Neural cell (in vitro differentiated cells): ENCODE measurements at regions not wholly inside any gene's neighbourhood (a gene's known extent, or its start where the extent isn't known, plus 50 kb on each side); places are given as distances from the start of the nearest gene placed in this dataset.

ENCODE experiments used
- H2AFZ ChIP-seq: fragments of 200-600, 300-800 bp; sonication (generic), shearing (Covaris generic); 2 replicates; pipeline ENCODE4 v1.6.0; 2014; ENCODE audit warnings: low read depth, mild to moderate bottlenecking, antibody characterized with exemption, low read length, moderate library complexity
- H3F3A ChIP-seq: fragments of 200-600 bp; shearing (Covaris generic); 2 replicates; pipeline ENCODE4 v1.6.1; 2016; ENCODE audit warnings: mild to moderate bottlenecking, moderate library complexity, mixed read lengths, antibody characterized with exemption, low read length; ENCODE audit not compliant: insufficient read depth, poor library complexity, severe bottlenecking
- H3K27ac ChIP-seq: fragments of 200-600, 300-800 bp; sonication (generic), shearing (Covaris generic); 2 replicates; pipeline ENCODE4 v1.5.1; 2014; ENCODE audit warnings: mild to moderate bottlenecking, low read length, moderate library complexity
- H3K27me3 ChIP-seq: fragments of 300-800, 200-600 bp; sonication (generic), shearing (Covaris generic); 2 replicates; pipeline ENCODE4 v1.6.0; 2014; ENCODE audit warnings: mild to moderate bottlenecking, low read depth, low read length, moderate library complexity; ENCODE audit not compliant: insufficient read depth
- H3K36me3 ChIP-seq: fragments of 300-800, 200-600 bp; sonication (generic), shearing (Covaris generic); 2 replicates; pipeline ENCODE4 v1.5.1; 2014; ENCODE audit warnings: mild to moderate bottlenecking, antibody characterized with exemption, low read length, moderate library complexity; ENCODE audit not compliant: insufficient read depth
- H3K4me2 ChIP-seq: fragments of 300-800, 200-600 bp; sonication (generic), shearing (Covaris generic); 2 replicates; pipeline ENCODE4 v1.6.0; 2014; ENCODE audit warnings: mild to moderate bottlenecking, low read length
- H3K4me3 ChIP-seq: fragments of 300-800, 200-600 bp; sonication (generic), shearing (Covaris generic); 2 replicates; pipeline ENCODE4 v1.5.1; 2014; ENCODE audit warnings: mild to moderate bottlenecking, low read length, moderate library complexity
- H3K79me2 ChIP-seq: fragments of 200-600 bp; shearing (Covaris generic); replicated peaks from 2 replicates; pipeline ENCODE4 v1.6.0; 2014; ENCODE audit warnings: mild to moderate bottlenecking, low read length, moderate library complexity; ENCODE audit not compliant: insufficient read depth
- H3K9ac ChIP-seq: fragments of 300-800, 200-600 bp; sonication (generic), shearing (Covaris generic); 2 replicates; pipeline ENCODE4 v1.6.1; 2016; ENCODE audit warnings: mild to moderate bottlenecking, low read length, mixed read lengths
- H3K9me2 ChIP-seq: fragments of 200-600 bp; shearing (Covaris generic); 2 replicates; pipeline ENCODE4 v1.6.1; 2016; ENCODE audit warnings: mild to moderate bottlenecking, low read length, mixed read lengths; ENCODE audit not compliant: insufficient read depth
- H3K9me3 ChIP-seq: fragments of 200-600, 300-800 bp; sonication (generic), shearing (Covaris generic); 2 replicates; pipeline ENCODE4 v1.6.1; 2016; ENCODE audit warnings: mild to moderate bottlenecking, mixed run types, low read length, moderate library complexity, mixed read lengths
- H4K20me1 ChIP-seq: fragments of 200-600 bp; shearing (Covaris generic); 2 replicates; pipeline ENCODE4 v1.6.1; 2016; ENCODE audit warnings: mild to moderate bottlenecking, mixed run types; ENCODE audit not compliant: insufficient read depth
- CTCF ChIP-seq: fragments of 450-650 bp; IDR thresholded peaks from 2 replicates; pipeline ENCODE4 v1.5.1; 2014; ENCODE audit warnings: antibody characterized with exemption, mild to moderate bottlenecking, moderate library complexity; ENCODE audit not compliant: poor library complexity, severe bottlenecking
- EP300 ChIP-seq: fragments of 450-650 bp; conservative IDR thresholded peaks from 2 replicates; pipeline ENCODE4 v1.6.1; 2014; ENCODE audit warnings: antibody characterized with exemption, mild to moderate bottlenecking, moderate library complexity; ENCODE audit not compliant: poor library complexity, severe bottlenecking
- EZH2 ChIP-seq: fragments of 200-600, 300-800 bp; shearing (Covaris generic), sonication (generic); IDR thresholded peaks from 2 replicates; pipeline ENCODE4 v1.6.1; 2014; ENCODE audit warnings: antibody characterized with exemption, low read length, borderline replicate concordance, mild to moderate bottlenecking; ENCODE audit not compliant: insufficient read depth, poor library complexity, severe bottlenecking
- MXI1 ChIP-seq: fragments of 450-650 bp; conservative IDR thresholded peaks from 2 replicates; pipeline ENCODE4 v1.6.1; 2014; ENCODE audit warnings: antibody characterized with exemption, mild to moderate bottlenecking; ENCODE audit not compliant: poor library complexity, severe bottlenecking
- POLR2AphosphoS5 ChIP-seq: IDR thresholded peaks from 2 replicates; pipeline ENCODE4 v1.6.1; 2012
- RAD21 ChIP-seq: fragments of 450-650 bp; conservative IDR thresholded peaks from 2 replicates; pipeline ENCODE4 v1.6.1; 2014; ENCODE audit warnings: antibody characterized with exemption, mild to moderate bottlenecking, moderate library complexity
- SMC3 ChIP-seq: fragments of 450-650 bp; conservative IDR thresholded peaks from 2 replicates; pipeline ENCODE4 v1.6.1; 2014; ENCODE audit warnings: antibody characterized with exemption, mild to moderate bottlenecking, moderate library complexity; ENCODE audit not compliant: poor library complexity
- TAF1 ChIP-seq: IDR thresholded peaks from 2 replicates; pipeline ENCODE4 v1.6.1; 2012; ENCODE audit warnings: low read depth
- TF ChIP-seq, protein P1 (sequence below): IDR thresholded peaks from 2 replicates; pipeline ENCODE4 v1.6.1; 2012; ENCODE audit warnings: borderline replicate concordance

DNA sequence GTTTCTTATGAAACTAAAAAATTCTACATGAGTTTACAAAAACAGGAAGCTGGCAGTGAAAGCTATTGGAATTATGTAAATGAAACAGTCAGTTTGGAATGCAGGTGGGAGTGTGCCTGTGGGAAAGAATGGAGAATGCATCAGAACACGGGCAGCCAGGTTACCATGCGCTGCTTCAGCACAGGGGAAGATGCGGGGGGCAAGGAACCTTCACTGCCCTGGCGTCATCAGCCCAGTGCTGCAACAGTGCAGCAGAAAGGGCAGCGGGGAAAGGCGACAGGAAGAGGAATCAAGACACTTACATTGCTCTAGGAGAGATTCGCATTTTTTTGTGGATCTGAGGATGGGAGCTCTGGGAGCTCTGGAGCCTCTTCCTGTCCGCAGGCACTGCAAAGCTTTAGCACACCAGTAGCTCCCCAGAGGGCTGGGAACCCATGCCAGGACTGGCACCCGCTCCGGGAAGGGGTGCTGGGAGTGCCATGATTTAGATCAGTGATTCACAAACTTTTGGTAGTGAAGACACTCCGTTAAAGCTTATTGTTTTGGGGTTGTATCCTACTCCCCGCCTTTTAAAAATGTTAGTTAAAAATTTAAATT, 64.1 kb upstream of the WDR26 start:
- Histone ChIP-seq H3F3A (no peaks in the 10 kb centered on the region), H3K9ac (no peak overlapping the region), H3K4me3 (no peak overlapping the region), H3K9me3 (no peaks in the 10 kb centered on the region), H3K4me2 (no peak overlapping the region), H3K27ac (no peak overlapping the region), H2AFZ (no peak overlapping the region), H4K20me1 (no peaks in the 10 kb centered on the region), H3K36me3 (no peaks in the 10 kb centered on the region), H3K9me2 (no peaks in the 10 kb centered on the region), H3K27me3 (peaks cover 8% of the 10 kb centered on the region), H3K79me2 (no peaks in the 10 kb centered on the region)
- no peak for TF ChIP-seq EP300
- TF ChIP-seq EZH2 = no peak
- no peak for TF ChIP-seq MXI1
- TF ChIP-seq, protein P1, sequence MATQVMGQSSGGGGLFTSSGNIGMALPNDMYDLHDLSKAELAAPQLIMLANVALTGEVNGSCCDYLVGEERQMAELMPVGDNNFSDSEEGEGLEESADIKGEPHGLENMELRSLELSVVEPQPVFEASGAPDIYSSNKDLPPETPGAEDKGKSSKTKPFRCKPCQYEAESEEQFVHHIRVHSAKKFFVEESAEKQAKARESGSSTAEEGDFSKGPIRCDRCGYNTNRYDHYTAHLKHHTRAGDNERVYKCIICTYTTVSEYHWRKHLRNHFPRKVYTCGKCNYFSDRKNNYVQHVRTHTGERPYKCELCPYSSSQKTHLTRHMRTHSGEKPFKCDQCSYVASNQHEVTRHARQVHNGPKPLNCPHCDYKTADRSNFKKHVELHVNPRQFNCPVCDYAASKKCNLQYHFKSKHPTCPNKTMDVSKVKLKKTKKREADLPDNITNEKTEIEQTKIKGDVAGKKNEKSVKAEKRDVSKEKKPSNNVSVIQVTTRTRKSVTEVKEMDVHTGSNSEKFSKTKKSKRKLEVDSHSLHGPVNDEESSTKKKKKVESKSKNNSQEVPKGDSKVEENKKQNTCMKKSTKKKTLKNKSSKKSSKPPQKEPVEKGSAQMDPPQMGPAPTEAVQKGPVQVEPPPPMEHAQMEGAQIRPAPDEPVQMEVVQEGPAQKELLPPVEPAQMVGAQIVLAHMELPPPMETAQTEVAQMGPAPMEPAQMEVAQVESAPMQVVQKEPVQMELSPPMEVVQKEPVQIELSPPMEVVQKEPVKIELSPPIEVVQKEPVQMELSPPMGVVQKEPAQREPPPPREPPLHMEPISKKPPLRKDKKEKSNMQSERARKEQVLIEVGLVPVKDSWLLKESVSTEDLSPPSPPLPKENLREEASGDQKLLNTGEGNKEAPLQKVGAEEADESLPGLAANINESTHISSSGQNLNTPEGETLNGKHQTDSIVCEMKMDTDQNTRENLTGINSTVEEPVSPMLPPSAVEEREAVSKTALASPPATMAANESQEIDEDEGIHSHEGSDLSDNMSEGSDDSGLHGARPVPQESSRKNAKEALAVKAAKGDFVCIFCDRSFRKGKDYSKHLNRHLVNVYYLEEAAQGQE = no peak
- no peak for TF ChIP-seq CTCF
- no peak for TF ChIP-seq SMC3
- TF ChIP-seq RAD21 = no peak
- no peak for TF ChIP-seq TAF1

DNA sequence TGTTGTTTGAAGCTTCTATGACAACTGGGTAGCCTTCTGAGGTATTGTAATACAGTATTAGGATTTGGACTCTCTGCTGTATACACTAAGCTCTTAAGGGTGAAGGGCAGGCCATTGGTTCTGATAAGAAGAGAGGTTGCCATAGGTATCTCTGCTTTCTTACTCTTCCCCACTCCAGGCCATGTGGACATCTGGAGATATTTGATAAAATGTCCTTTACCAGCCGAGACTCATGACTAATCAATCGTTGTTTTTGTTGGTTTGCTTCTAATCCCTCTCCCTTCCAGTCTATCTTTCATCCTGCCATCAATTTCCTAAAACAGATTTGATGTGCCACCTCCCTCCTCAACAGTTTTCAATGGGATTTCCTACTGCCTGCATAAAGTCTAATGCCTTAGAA, 64.6 kb upstream of the WDR26 start:
- H2AFZ ChIP-seq = no peak overlapping the region

More for the DNA sequence above, 64.6 kb upstream of the WDR26 start:
- TF ChIP-seq EP300 (no peak), TAF1 (no peak), RAD21 (no peak), MXI1 (no peak), SMC3 (no peak), POLR2AphosphoS5 (no peak), EZH2 (no peak), CTCF (no peak)
- TF ChIP-seq, protein P1 = no peak
- Histone ChIP-seq H3K9me3 (no peaks in the 10 kb centered on the region), H3K4me3 (no peak overlapping the region), H3K9me2 (no peaks in the 10 kb centered on the region), H3K79me2 (no peaks in the 10 kb centered on the region), H3K36me3 (no peaks in the 10 kb centered on the region), H3F3A (no peaks in the 10 kb centered on the region), H3K4me2 (no peak overlapping the region), H3K27me3 (peaks cover 8% of the 10 kb centered on the region), H4K20me1 (no peaks in the 10 kb centered on the region), H3K9ac (no peak overlapping the region), H3K27ac (no peak overlapping the region)
